ENCODE measurements at regions not wholly inside any gene's neighbourhood (a gene's known extent, or its start where the extent isn't known, plus 50 kb on each side); places are given as distances from the start of the nearest gene placed in this dataset.

DNA sequence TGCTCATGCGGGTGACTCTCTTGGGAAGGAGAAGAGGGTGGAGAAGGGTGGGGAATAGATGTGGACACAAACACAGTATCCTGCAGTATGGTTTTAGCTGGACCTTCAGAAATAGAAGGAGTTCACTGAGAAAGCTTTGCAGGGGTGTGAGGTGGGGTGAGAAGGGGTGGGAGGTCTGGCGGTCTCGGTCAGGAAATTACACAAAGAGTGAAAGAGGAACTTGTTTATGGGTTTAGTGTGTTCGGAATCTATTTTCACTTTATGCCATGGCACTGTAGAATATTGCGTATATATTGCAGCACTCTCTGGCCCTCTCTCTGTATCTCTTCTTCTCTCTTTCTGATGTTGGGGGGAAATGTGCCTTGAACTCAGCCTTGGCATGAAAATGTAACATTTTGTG, 148.2 kb upstream of the GOT2 start:
- H4K20me1 ChIP-seq (replicated peaks; ENCODE audit: insufficient read depth) = no peaks in the 10 kb centered on the region
- no peak overlapping the region for H2AFZ ChIP-seq
- H3K27me3 Mint-ChIP-seq (ENCODE audit: insufficient read depth, low read depth, poor library complexity) = peaks cover 4% of the 10 kb centered on the region
- no peaks in the 10 kb centered on the region; the same call in 1 of the 2 replicates for H3K9me2 ChIP-seq (ENCODE audit: insufficient read depth)
- no peaks in the 10 kb centered on the region for H3F3A ChIP-seq (replicated peaks; ENCODE audit: low read depth)
- H3K36me3 ChIP-seq (ENCODE audit: insufficient read depth) = peaks cover 6% of the 10 kb centered on the region
- H3K4me1 ChIP-seq (ENCODE audit: insufficient read depth) = no peaks in the 10 kb centered on the region
- H3K4me1 Mint-ChIP-seq = no peaks in the 10 kb centered on the region
- no peak overlapping the region for H3K27ac Mint-ChIP-seq
- H3K36me3 Mint-ChIP-seq (ENCODE audit: low read depth) = peaks cover 31% of the 10 kb centered on the region
- ATAC-seq = no peak
- no peaks in the 10 kb centered on the region for H3K79me2 ChIP-seq (replicated peaks; ENCODE audit: insufficient read depth)
- H3K4me3 Mint-ChIP-seq = no peak overlapping the region
- H3K27me3 ChIP-seq (ENCODE audit: insufficient read depth) = no peaks in the 10 kb centered on the region
- peaks cover 32% of the 10 kb centered on the region for H3K9me3 Mint-ChIP-seq
- no peak overlapping the region for H3K27ac ChIP-seq (ENCODE audit: low read depth)
- DNase-seq (ENCODE audit: low spot score) = no peak
- no peak overlapping the region for H3K4me3 ChIP-seq
- no peak overlapping the region for H3K4me2 ChIP-seq
- TF ChIP-seq CREB1 (CRISPR knock-in tag; IDR thresholded peaks at IDR 0.05; ENCODE audit: low read depth) = no peak
- TF ChIP-seq ZNF331 (CRISPR knock-in tag; IDR thresholded peaks at IDR 0.05; ENCODE audit: low read depth) = no peak
- TF ChIP-seq, protein P1, sequence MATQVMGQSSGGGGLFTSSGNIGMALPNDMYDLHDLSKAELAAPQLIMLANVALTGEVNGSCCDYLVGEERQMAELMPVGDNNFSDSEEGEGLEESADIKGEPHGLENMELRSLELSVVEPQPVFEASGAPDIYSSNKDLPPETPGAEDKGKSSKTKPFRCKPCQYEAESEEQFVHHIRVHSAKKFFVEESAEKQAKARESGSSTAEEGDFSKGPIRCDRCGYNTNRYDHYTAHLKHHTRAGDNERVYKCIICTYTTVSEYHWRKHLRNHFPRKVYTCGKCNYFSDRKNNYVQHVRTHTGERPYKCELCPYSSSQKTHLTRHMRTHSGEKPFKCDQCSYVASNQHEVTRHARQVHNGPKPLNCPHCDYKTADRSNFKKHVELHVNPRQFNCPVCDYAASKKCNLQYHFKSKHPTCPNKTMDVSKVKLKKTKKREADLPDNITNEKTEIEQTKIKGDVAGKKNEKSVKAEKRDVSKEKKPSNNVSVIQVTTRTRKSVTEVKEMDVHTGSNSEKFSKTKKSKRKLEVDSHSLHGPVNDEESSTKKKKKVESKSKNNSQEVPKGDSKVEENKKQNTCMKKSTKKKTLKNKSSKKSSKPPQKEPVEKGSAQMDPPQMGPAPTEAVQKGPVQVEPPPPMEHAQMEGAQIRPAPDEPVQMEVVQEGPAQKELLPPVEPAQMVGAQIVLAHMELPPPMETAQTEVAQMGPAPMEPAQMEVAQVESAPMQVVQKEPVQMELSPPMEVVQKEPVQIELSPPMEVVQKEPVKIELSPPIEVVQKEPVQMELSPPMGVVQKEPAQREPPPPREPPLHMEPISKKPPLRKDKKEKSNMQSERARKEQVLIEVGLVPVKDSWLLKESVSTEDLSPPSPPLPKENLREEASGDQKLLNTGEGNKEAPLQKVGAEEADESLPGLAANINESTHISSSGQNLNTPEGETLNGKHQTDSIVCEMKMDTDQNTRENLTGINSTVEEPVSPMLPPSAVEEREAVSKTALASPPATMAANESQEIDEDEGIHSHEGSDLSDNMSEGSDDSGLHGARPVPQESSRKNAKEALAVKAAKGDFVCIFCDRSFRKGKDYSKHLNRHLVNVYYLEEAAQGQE (IDR thresholded peaks at IDR 0.05; ENCODE audit: unreplicated experiment) = no peak
- no peak for TF ChIP-seq NANOG (IDR thresholded peaks at IDR 0.05; ENCODE audit: borderline replicate concordance)
- TF ChIP-seq, protein P2, sequence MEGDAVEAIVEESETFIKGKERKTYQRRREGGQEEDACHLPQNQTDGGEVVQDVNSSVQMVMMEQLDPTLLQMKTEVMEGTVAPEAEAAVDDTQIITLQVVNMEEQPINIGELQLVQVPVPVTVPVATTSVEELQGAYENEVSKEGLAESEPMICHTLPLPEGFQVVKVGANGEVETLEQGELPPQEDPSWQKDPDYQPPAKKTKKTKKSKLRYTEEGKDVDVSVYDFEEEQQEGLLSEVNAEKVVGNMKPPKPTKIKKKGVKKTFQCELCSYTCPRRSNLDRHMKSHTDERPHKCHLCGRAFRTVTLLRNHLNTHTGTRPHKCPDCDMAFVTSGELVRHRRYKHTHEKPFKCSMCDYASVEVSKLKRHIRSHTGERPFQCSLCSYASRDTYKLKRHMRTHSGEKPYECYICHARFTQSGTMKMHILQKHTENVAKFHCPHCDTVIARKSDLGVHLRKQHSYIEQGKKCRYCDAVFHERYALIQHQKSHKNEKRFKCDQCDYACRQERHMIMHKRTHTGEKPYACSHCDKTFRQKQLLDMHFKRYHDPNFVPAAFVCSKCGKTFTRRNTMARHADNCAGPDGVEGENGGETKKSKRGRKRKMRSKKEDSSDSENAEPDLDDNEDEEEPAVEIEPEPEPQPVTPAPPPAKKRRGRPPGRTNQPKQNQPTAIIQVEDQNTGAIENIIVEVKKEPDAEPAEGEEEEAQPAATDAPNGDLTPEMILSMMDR (conservative IDR thresholded peaks at IDR 0.05; ENCODE audit: low read depth in 2 of 2) = no peak
- TF ChIP-seq, protein P3, sequence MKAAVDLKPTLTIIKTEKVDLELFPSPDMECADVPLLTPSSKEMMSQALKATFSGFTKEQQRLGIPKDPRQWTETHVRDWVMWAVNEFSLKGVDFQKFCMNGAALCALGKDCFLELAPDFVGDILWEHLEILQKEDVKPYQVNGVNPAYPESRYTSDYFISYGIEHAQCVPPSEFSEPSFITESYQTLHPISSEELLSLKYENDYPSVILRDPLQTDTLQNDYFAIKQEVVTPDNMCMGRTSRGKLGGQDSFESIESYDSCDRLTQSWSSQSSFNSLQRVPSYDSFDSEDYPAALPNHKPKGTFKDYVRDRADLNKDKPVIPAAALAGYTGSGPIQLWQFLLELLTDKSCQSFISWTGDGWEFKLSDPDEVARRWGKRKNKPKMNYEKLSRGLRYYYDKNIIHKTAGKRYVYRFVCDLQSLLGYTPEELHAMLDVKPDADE (IDR thresholded peaks at IDR 0.05) = no peak
- TF ChIP-seq POLR2AphosphoS5 (IDR thresholded peaks at IDR 0.05; ENCODE audit: low read depth) = no peak
- no peak for TF ChIP-seq STAT1 (IDR thresholded peaks at IDR 0.05; ENCODE audit: unreplicated experiment)
- no peak for TF ChIP-seq JUNB (IDR thresholded peaks at IDR 0.05; ENCODE audit: unreplicated experiment)
- no peak for TF ChIP-seq EZH2phosphoT487 (IDR thresholded peaks at IDR 0.05; ENCODE audit: unreplicated experiment)
- TF ChIP-seq ZNF114 (CRISPR knock-in tag; IDR thresholded peaks at IDR 0.05) = no peak
- no peak for TF ChIP-seq EZH2 (IDR thresholded peaks at IDR 0.05; ENCODE audit: low read depth, unreplicated experiment)
- TF ChIP-seq, protein P4, sequence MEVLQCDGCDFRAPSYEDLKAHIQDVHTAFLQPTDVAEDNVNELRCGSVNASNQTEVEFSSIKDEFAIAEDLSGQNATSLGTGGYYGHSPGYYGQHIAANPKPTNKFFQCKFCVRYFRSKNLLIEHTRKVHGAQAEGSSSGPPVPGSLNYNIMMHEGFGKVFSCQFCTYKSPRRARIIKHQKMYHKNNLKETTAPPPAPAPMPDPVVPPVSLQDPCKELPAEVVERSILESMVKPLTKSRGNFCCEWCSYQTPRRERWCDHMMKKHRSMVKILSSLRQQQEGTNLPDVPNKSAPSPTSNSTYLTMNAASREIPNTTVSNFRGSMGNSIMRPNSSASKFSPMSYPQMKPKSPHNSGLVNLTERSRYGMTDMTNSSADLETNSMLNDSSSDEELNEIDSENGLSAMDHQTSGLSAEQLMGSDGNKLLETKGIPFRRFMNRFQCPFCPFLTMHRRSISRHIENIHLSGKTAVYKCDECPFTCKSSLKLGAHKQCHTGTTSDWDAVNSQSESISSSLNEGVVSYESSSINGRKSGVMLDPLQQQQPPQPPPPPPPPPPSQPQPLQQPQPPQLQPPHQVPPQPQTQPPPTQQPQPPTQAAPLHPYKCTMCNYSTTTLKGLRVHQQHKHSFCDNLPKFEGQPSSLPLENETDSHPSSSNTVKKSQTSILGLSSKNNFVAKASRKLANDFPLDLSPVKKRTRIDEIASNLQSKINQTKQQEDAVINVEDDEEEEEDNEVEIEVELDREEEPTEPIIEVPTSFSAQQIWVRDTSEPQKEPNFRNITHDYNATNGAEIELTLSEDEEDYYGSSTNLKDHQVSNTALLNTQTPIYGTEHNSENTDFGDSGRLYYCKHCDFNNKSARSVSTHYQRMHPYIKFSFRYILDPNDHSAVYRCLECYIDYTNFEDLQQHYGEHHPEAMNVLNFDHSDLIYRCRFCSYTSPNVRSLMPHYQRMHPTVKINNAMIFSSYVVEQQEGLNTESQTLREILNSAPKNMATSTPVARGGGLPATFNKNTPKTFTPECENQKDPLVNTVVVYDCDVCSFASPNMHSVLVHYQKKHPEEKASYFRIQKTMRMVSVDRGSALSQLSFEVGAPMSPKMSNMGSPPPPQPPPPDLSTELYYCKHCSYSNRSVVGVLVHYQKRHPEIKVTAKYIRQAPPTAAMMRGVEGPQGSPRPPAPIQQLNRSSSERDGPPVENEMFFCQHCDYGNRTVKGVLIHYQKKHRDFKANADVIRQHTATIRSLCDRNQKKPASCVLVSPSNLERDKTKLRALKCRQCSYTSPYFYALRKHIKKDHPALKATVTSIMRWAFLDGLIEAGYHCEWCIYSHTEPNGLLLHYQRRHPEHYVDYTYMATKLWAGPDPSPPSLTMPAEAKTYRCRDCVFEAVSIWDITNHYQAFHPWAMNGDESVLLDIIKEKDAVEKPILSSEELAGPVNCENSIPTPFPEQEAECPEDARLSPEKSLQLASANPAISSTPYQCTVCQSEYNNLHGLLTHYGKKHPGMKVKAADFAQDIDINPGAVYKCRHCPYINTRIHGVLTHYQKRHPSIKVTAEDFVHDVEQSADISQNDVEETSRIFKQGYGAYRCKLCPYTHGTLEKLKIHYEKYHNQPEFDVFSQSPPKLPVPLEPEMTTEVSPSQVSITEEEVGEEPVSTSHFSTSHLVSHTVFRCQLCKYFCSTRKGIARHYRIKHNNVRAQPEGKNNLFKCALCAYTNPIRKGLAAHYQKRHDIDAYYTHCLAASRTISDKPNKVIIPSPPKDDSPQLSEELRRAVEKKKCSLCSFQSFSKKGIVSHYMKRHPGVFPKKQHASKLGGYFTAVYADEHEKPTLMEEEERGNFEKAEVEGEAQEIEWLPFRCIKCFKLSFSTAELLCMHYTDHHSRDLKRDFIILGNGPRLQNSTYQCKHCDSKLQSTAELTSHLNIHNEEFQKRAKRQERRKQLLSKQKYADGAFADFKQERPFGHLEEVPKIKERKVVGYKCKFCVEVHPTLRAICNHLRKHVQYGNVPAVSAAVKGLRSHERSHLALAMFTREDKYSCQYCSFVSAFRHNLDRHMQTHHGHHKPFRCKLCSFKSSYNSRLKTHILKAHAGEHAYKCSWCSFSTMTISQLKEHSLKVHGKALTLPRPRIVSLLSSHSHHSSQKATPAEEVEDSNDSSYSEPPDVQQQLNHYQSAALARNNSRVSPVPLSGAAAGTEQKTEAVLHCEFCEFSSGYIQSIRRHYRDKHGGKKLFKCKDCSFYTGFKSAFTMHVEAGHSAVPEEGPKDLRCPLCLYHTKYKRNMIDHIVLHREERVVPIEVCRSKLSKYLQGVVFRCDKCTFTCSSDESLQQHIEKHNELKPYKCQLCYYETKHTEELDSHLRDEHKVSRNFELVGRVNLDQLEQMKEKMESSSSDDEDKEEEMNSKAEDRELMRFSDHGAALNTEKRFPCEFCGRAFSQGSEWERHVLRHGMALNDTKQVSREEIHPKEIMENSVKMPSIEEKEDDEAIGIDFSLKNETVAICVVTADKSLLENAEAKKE (CRISPR knock-in tag; IDR thresholded peaks at IDR 0.05) = no peak
